Astrocyte of the cerebellum (primary cell): ENCODE measurements at regions not wholly inside any gene's neighbourhood (a gene's known extent, or its start where the extent isn't known, plus 50 kb on each side); places are given as distances from the start of the nearest gene placed in this dataset.

ENCODE experiments used
- DNase-seq: peaks from one replicate; pipeline ENCODE4 v3.0.0-alpha.2; 2011; ENCODE audit warnings: low read depth
- H3K4me3 ChIP-seq: 2 replicates; pipeline ENCODE4 v1.5.1; 2011; ENCODE audit warnings: mild to moderate bottlenecking, low read depth, low read length, moderate library complexity
- CTCF ChIP-seq: IDR thresholded peaks from 2 replicates; pipeline ENCODE4 v1.5.1; 2012; ENCODE audit warnings: low read length, low read depth, moderate library complexity, mild to moderate bottlenecking; ENCODE audit errors: missing control alignments
- in situ Hi-C: cut with HindIII; loops from 2 replicates; pipeline ENCODE4 v1.10.0; 2017; ENCODE audit warnings: low sequenced_read_pairs

DNA sequence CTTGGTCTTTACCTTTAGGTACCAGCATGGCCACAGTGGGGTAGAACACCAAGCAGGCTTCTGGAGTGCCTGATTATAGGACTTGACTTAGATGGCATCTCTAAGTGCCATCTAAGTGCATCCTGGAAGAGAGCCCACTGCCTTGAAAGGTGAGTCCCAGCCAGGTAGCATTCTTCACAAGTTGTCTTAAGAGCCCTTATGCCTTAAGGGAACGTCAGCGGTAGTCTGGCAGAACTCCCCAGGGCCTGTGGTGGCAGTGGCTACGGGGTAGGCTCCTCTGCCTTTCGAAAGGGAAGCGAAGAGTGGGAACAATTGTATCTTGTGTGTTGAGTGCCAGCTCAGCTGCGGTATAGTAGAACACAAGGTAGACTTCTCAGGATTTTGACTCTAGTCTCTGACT lies 549.0 kb downstream of the HS3ST4 start:
- in situ Hi-C loops = no loop called here

GRCh38 chr16:26247063-26247462 lies 555.3 kb downstream of the HS3ST4 start:
- DNase-seq = no peak
- no peak overlapping the region for H3K4me3 ChIP-seq
- TF ChIP-seq CTCF = no peak
- in situ Hi-C loops = no loop called here

More for the DNA sequence above, 549.0 kb downstream of the HS3ST4 start:
- no peak for TF ChIP-seq CTCF
- DNase-seq = no peak
- no peak overlapping the region for H3K4me3 ChIP-seq

DNA sequence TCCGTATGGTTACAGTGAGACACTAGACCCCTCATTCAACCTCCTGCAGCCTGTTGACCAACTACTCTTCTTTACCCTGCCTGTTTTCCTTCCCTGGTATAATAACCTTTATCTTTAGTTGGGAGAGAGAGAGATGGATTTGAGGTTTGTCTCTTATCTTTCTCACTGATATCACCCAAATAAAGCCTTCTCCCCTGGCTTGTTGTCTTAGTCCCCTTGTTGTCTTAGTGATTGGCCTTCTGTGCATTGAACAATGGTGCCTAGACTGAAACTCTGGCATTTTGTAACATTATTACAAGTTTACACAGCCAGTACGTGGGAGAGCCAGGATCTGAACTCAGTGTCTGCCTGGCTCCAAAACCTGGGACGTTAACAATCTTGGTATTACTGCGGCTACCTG lies 560.8 kb downstream of the HS3ST4 start:
- no peak for TF ChIP-seq CTCF
- in situ Hi-C loops = no loop called here
- no peak for DNase-seq
- no peak overlapping the region for H3K4me3 ChIP-seq

DNA sequence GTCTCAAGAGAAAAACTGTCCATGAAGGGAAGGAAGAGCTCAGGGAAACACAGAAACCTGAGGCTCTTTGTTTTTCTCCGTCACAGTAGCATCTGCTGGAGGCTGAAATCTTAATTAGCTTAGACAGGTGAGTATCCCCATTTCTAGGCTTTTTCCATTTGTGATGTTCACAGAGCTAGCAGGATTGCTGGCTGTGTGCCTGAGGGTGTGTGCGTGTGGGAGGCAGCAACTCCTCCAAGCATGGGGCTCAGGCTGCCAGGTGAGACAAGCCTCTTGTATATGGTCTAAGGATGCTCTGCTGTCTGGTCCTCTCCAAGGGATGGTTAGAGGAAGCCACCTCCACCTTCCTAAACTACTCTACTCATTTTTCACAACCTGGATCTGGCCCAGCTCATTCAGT lies 569.9 kb downstream of the HS3ST4 start:
- DNase-seq = no peak
- H3K4me3 ChIP-seq = no peak overlapping the region
- TF ChIP-seq CTCF = no peak
- in situ Hi-C loops = no loop called here

- DNase-seq = no peak
- no peak overlapping the region for H3K4me3 ChIP-seq
- no peak for TF ChIP-seq CTCF
- in situ Hi-C loops = no loop called here
These were observed 571.6 kb downstream of the HS3ST4 start for GRCh38 chr16:26263406-26263805.

GRCh38 chr16:26267641-26268040 lies 575.9 kb downstream of the HS3ST4 start:
- in situ Hi-C loops = no loop called here
- no peak for DNase-seq
- TF ChIP-seq CTCF = no peak
- H3K4me3 ChIP-seq = no peak overlapping the region

DNA sequence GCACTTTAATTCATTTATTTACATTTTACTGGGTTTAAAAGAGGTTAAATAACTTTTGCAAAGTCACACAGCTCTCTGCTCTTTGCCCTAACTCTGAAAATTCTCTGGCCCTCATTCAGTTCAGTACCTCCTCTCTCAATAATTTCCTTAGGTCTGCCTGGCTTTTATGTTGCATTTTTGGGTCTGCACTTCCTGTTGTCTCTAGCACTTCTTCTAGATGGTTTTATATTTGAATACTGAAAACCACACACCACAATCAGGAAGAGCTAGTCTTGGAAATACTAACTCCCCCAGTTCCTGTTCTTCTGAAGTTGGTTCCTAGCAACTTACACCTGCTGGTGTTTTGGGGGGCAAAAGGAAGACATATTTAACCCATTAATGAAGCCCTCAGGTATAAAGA lies 577.9 kb downstream of the HS3ST4 start:
- no peak overlapping the region for H3K4me3 ChIP-seq
- no peak for DNase-seq
- no peak for TF ChIP-seq CTCF
- in situ Hi-C loops = no loop called here
